NCI-H2081 (cell line): ENCODE measurements at regions not wholly inside any gene's neighbourhood (a gene's known extent, or its start where the extent isn't known, plus 50 kb on each side); places are given as distances from the start of the nearest gene placed in this dataset.

Experiments used
- DNase-seq, 2 experiments: peaks; one replicate each; lab custom pipeline; 2025; lab: John Stamatoyannopoulos, UW

- no peak for DNase-seq
Measured at GRCh38 chr15:85847031-85847430, 52.3 kb upstream of the KLHL25 start.

- DNase-seq: no peak
Measured at GRCh38 chr15:85849946-85850345, 55.2 kb upstream of the KLHL25 start.

DNA sequence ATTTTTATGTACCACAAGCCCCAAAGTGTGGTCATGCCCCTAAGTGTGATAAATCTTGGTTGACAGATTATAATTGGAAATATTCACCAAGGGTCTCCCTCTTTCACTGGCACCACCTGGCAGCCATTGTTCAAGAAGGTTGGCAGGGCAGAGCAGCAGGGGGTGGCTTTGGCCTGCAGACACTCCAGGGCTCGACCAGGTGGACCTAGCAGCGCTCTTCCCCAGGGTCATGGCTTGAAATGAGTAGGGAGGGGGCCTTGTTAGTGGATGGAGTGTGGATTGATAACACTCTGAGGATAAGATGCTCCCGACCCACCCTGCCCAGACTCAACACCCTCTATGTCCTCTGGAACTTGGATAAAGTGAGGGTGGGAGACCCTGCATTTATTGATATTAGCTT is 58.2 kb upstream of the KLHL25 start:
- DNase-seq: no peak

- DNase-seq: peak; percentile 53
Measured at GRCh38 chr15:85854345-85855097, 59.8 kb upstream of the KLHL25 start.

GRCh38 chr15:85858586-85859375 is 64.1 kb upstream of the KLHL25 start:
- DNase-seq: peak; percentile 66 to 69

DNA sequence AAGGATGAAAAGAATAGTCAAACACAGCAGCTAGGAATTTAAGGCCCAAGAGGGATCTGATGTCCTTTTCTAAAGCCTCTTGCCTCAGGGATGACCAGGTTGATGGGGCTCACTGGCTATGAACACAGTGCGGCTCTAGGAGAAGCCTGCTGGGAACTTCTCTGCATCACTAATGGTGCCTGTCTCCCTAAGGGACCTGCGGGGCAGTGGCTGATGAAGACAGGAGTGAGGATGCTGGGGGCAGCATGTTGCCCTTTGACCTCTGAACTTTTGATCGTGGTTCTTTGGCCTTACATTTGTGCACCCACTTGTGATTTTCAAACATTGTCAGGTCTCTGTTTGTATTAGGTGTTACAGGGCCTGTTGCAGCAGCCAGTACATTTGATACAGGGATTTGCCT is 64.9 kb upstream of the KLHL25 start:
- DNase-seq: no peak

DNA sequence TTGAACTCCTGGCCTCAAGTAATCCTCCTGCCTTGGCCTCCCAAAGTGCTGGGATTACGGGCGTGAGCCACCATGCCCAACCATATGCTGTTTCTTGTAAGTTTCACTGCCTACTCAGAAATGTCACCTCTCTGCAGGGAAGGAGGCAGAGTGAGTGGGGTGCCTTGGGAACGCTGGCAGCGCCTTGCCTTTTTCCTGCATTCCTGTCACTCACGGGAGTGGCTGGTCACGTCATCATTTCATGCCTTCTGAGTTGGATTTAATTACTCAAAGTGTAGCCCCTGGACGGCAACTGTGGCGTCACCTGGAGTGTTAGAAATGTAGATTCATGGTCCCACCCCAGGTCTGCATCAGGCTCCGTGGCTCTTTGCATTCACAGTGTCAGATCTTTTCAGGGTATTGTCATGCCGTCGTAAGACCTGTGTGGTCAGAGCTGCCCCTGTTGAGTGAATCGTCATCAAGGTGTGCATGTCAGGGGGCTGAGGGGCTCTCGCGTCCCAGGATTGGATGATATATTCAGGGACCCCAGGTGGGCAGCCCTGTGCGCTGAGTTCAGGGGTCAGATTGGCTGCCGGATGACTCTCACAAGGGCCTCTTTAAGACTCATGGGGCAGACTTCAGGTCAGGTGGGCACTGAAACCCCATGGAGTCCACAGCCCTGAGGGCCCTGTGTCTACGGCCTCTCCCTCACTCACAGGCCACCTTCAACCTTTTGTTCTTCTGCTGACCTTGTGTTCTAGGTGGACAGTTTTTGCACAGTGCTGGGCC is 65.9 kb upstream of the KLHL25 start:
- no peak for DNase-seq

GRCh38 chr15:85865070-85865684 is 70.5 kb upstream of the KLHL25 start:
- DNase-seq: peak; percentile 36 to 38

DNA sequence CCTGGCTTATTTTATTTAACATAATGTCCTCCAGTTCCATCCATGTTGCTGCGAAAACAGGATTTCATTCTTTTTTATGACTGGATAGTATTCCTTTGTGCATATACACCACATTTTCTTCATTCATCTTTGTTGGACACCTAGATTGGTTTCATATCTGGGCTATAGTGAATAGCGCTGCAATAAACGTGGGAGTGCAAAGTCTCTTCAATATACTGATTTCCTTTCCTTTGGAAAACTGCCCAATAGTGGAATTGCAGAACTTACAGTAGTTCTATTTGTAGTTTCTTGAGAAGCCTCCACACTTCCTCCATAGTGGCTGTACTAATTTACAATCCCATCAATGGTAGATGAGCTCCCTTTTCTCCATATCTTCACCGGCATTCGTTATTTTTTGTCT is 72.5 kb upstream of the KLHL25 start:
- DNase-seq: no peak

DNA sequence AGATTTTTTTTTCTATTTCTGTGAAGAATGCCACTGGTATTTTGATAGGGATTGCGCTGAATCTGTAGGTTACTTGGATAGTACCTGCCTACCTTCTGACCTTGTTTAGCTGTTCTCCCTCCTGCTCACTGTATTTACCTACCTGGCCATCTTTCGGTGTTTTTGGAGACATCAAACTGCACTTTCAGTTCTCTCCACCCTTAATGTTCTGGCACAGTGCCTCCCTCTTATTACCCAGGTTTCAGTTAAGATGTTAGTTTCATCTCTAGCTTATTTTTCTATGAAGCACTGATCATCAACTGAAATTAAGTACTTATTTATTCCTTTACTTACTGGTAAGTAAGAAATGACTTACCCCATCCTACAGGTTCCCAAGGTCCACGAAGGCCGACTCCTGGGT is 74.4 kb upstream of the KLHL25 start:
- no peak for DNase-seq

DNA sequence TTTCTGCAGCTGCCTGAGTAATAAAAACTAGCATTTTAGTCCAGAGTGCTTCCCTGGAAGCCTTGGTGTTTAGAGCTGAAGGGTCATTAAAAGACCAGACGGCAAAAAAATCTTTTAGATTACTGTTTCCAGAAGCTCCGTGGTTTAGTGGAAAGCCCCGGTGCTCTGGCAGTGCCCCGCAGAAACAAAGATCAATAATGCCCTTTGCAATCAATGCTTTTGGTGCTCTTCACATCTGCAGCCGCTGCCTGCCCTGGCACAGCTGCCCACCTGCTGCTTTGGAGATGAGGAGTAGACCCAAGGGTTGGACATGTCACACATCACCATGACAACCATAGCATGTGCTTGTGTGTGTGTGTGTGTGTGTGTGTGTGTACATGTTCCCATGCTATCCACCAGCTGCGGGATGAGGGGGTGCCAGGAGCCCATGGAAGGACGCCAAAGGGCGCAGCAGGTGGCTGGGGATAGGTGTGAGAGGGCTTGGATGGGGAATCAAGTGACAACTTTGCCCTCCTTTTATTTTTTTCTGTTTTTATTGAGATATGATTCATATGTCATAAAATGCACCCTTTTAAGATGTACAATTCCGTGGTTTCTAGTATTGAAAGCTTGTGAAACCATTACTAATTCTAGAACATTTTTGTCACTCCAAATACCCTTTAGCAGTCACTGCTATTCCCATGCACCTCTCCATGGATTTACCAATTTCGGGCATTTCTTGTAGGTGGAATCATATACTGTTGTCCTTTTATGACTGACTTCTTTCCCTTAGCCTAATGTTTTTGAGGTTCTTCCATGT is 75.7 kb upstream of the KLHL25 start:
- no peak for DNase-seq

- no peak for DNase-seq
Measured at GRCh38 chr15:85871545-85871944, 76.8 kb upstream of the KLHL25 start.

GRCh38 chr15:85872125-85872524 is 77.4 kb upstream of the KLHL25 start:
- DNase-seq: no peak

DNA sequence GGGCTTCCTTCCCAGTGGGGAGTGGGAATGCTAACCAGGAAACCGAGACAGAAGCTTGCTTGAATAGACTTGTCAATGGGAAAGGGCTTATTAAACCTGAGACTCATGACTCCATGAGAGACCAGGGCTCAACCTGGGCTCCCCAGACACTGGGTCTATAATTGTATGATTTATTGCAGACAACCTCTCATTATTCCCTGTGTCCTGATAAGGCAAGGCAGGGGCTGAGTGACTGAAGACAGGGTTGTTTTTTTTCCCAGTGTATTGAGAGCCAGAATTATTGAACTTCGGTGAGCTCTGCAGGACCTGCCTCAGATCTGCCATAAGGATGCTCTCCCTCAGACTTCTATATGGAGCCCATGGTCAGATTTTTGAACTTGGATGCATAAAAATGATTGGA is 79.5 kb upstream of the KLHL25 start:
- no peak for DNase-seq

GRCh38 chr15:85875756-85876155 is 81.0 kb upstream of the KLHL25 start:
- no peak for DNase-seq

- no peak for DNase-seq
Measured at GRCh38 chr15:85878828-85879225, 84.1 kb upstream of the KLHL25 start.

GRCh38 chr15:85879334-85880163 is 84.8 kb upstream of the KLHL25 start:
- no peak for DNase-seq

- no peak for DNase-seq
Measured at GRCh38 chr15:85880501-85881190, 85.9 kb upstream of the KLHL25 start.

DNA sequence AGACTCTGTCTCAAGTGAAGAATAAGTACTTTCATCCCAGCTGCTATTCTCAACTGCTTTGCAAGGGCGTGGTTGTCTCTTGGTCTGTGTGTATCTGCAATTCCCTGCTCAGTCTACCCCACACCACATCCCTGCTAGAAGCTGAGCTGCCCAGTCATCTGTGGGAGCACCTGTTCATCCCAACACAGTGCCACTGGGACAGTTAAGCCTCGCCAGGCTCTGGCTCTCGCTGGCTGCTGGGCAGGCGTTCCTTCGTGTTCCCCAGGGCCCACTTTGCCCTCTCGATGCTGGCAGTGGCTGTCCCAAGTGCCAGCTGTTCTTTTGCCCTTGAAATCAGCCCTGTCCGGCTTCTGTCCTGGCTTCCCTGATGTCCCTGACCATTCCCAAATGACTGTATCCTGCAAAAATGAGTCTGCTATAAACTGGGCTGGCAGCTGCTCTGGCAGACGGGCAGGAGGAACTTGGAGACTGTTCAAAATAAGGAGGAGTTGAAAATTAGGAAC is 91.6 kb upstream of the KLHL25 start:
- no peak for DNase-seq
